PC-3 (cell line): ENCODE measurements at regions not wholly inside any gene's neighbourhood (a gene's known extent, or its start where the extent isn't known, plus 50 kb on each side); places are given as distances from the start of the nearest gene placed in this dataset.

Experiments used
- EZH2 ChIP-seq: fragments of 300-600 bp; sonication (generic); IDR thresholded peaks from one replicate; pipeline ENCODE4 v1.6.1; 2017; ENCODE audit warnings: antibody characterized with exemption, mild to moderate bottlenecking, low read length; ENCODE audit not compliant: unreplicated experiment
- TF ChIP-seq, protein P1 (sequence below): fragments of 300-600 bp; sonication (generic); conservative IDR thresholded peaks from 2 replicates; pipeline ENCODE4 v1.5.1; 2017; ENCODE audit warnings: antibody characterized with exemption, low read depth, mild to moderate bottlenecking, low read length

DNA sequence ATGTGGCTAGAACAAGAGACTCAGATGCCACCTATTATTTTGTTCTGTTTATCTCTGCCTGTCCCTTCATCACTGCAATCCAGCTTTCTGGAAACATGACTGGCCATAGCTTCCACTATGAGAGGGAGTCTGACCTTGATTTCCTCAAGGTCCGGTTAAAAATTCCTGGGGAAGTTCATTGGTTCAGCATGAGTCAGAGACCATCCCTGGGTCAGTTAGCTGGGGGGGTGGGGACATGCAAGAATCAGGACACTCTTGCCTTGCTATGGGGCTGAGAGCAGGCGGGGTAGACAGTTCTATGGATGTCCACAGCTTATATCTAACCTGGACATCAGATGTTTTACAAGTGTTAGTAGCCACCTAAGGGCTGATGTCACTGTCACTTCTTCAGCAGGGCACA is 81.1 kb downstream of the TENT5C start:
- TF ChIP-seq, protein P1, sequence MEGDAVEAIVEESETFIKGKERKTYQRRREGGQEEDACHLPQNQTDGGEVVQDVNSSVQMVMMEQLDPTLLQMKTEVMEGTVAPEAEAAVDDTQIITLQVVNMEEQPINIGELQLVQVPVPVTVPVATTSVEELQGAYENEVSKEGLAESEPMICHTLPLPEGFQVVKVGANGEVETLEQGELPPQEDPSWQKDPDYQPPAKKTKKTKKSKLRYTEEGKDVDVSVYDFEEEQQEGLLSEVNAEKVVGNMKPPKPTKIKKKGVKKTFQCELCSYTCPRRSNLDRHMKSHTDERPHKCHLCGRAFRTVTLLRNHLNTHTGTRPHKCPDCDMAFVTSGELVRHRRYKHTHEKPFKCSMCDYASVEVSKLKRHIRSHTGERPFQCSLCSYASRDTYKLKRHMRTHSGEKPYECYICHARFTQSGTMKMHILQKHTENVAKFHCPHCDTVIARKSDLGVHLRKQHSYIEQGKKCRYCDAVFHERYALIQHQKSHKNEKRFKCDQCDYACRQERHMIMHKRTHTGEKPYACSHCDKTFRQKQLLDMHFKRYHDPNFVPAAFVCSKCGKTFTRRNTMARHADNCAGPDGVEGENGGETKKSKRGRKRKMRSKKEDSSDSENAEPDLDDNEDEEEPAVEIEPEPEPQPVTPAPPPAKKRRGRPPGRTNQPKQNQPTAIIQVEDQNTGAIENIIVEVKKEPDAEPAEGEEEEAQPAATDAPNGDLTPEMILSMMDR = no peak
- TF ChIP-seq EZH2 = no peak
